ENCODE measurements at regions not wholly inside any gene's neighbourhood (a gene's known extent, or its start where the extent isn't known, plus 50 kb on each side); places are given as distances from the start of the nearest gene placed in this dataset.

- no peak for TF ChIP-seq POLR2AphosphoS5 (IDR thresholded peaks at IDR 0.05)
- TF ChIP-seq, protein P1, sequence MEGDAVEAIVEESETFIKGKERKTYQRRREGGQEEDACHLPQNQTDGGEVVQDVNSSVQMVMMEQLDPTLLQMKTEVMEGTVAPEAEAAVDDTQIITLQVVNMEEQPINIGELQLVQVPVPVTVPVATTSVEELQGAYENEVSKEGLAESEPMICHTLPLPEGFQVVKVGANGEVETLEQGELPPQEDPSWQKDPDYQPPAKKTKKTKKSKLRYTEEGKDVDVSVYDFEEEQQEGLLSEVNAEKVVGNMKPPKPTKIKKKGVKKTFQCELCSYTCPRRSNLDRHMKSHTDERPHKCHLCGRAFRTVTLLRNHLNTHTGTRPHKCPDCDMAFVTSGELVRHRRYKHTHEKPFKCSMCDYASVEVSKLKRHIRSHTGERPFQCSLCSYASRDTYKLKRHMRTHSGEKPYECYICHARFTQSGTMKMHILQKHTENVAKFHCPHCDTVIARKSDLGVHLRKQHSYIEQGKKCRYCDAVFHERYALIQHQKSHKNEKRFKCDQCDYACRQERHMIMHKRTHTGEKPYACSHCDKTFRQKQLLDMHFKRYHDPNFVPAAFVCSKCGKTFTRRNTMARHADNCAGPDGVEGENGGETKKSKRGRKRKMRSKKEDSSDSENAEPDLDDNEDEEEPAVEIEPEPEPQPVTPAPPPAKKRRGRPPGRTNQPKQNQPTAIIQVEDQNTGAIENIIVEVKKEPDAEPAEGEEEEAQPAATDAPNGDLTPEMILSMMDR (IDR thresholded peaks at IDR 0.05; ENCODE audit: poor library complexity, severe bottlenecking), result no peak
- no peak for TF ChIP-seq EP300 (conservative IDR thresholded peaks at IDR 0.05; ENCODE audit: poor library complexity, severe bottlenecking)
These were observed 163.3 kb downstream of the CD83 start for GRCh38 chr6:14280766-14281293.
